Thyroid gland (tissue), 4 donors: ENCODE measurements at regions not wholly inside any gene's neighbourhood (a gene's known extent, or its start where the extent isn't known, plus 50 kb on each side); places are given as distances from the start of the nearest gene placed in this dataset.
"Not testable (repeated sequence)": the region's sequence is repeated elsewhere in the genome, so short reads cannot be mapped to it uniquely, and the experiment has no call there.

Source experiments
- DNase-seq, 2 donors: peaks; one replicate each; pipeline ENCODE4 v3.0.0-alpha.2; 2019
- H3K27ac ChIP-seq, 3 donors: fragments of 200-600 bp; sonication (generic); 1 replicate in 2 of 3; 2 replicates in 1 of 3; pipeline ENCODE4 v1.5.1; 2016 to 2019; ENCODE audit warnings: mild to moderate bottlenecking in 1 of 3, moderate library complexity in 1 of 3
- H3K27me3 ChIP-seq: fragments of 200-600 bp; sonication (generic); one replicate; pipeline ENCODE4 v1.5.1; 2019
- H3K36me3 ChIP-seq, 2 donors: fragments of 200-600 bp; sonication (generic); one replicate each; pipeline ENCODE4 v1.5.1; 2016 to 2019
- H3K4me1 ChIP-seq, 2 donors: fragments of 200-600 bp; sonication (generic); one replicate each; pipeline ENCODE4 v1.5.1; 2017 to 2019
- H3K4me3 ChIP-seq, 3 donors: fragments of 200-600 bp; sonication (generic); replicated peaks in 1 of 3; 1 replicate in 2 of 3; 2 replicates in 1 of 3; pipeline ENCODE4 v1.5.1; 2016; ENCODE audit warnings: mild to moderate bottlenecking in 1 of 3
- H3K9me3 ChIP-seq: fragments of 200-600 bp; sonication (generic); one replicate; pipeline ENCODE4 v1.5.1; 2017
- POLR2A ChIP-seq, 2 donors: fragments of 450-650 bp; IDR thresholded peaks; one replicate each; pipeline ENCODE4 v1.6.1; 2017; ENCODE audit warnings: antibody characterized with exemption in 2 of 2, mild to moderate bottlenecking in 2 of 2, moderate library complexity in 1 of 2
- WGBS, 2 donors: methylation state at CpG; one replicate each; pipeline ENCODE4 v1.1.5; 2017; 5-methylcytosine and 5-hydroxymethylcytosine counted together
- intact Hi-C: fragments of 100-400 bp; cut with DNase I; formaldehyde crosslinking; loops from one replicate; pipeline ENCODE4 v1.15.1; 2023
- TF ChIP-seq, protein P1 (sequence below), 6 experiments: fragments of 200-600 bp in 3 of 6; fragments of 450-650 bp in 3 of 6; sonication (generic) in 3 of 6; IDR thresholded peaks; one replicate each; pipeline ENCODE4 v1.5.1; 2016 to 2019; ENCODE audit warnings: antibody characterized with exemption in 6 of 6, mild to moderate bottlenecking in 2 of 6, inconsistent platforms in 1 of 6, moderate library complexity in 1 of 6

DNA sequence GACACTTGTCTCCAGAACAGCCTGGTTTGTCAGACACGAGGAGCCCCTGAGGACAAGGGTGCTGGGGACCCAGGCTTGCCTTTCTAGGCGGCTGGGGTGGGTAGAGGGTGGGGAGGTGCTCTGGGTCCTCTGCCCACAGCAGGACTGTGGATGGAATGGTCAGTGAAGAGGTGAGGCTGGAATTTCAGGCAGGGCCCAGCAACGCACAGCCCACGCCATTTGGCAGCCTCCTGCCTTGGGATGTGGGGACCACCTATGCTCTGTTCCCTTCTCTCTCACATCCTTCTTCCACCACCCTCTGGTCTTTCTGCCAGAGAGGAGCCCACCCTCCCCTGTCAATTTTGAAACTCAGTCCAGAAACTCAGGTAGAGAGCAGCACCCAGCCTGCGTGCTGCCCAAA is 103.2 kb downstream of the CXCL12 start:
- H3K9me3 ChIP-seq = no peaks in the 10 kb centered on the region
- H3K4me1 ChIP-seq = no peaks in the 10 kb centered on the region
- H3K27ac ChIP-seq = no peak overlapping the region
- TF ChIP-seq POLR2A (IDR thresholded peaks at IDR 0.05) = no peak
- TF ChIP-seq, protein P1, sequence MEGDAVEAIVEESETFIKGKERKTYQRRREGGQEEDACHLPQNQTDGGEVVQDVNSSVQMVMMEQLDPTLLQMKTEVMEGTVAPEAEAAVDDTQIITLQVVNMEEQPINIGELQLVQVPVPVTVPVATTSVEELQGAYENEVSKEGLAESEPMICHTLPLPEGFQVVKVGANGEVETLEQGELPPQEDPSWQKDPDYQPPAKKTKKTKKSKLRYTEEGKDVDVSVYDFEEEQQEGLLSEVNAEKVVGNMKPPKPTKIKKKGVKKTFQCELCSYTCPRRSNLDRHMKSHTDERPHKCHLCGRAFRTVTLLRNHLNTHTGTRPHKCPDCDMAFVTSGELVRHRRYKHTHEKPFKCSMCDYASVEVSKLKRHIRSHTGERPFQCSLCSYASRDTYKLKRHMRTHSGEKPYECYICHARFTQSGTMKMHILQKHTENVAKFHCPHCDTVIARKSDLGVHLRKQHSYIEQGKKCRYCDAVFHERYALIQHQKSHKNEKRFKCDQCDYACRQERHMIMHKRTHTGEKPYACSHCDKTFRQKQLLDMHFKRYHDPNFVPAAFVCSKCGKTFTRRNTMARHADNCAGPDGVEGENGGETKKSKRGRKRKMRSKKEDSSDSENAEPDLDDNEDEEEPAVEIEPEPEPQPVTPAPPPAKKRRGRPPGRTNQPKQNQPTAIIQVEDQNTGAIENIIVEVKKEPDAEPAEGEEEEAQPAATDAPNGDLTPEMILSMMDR (IDR thresholded peaks at IDR 0.05) = no peak
- no peaks in the 10 kb centered on the region for H3K27me3 ChIP-seq
- H3K36me3 ChIP-seq = no peaks in the 10 kb centered on the region
- DNase-seq = no peak
- intact Hi-C loops = no loop called here
- 85 to 88% methylated on average over 3 to 5 of the region's 5 CpGs for WGBS, 2 donors
- no peak overlapping the region for H3K4me3 ChIP-seq

DNA sequence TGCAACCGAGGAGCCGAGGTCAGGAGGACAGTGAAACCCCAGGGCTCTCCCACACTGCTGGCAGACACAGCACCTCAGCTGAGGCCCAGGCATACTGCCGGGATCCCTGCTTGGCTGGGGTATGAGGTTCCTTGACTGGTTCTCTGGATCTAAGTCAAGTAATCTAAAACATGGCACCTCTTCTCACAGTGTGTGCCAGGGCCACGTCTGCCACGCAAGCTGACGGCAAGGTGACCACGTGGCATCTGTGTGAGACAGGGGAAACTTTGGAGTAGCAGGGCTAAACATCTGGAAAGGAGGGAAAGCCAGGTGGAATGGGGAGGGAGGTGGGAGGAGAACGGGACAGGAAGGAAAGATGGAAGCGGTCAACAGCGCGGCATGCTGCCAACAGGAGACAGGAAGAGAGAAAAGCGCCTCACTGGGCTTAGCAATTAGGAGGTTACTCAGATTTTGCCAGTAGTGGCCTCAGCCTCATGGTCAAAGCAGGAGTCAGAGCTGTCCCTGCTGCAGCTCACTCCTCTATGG is 103.7 kb downstream of the CXCL12 start:
- peak in 1 of 2 donors; percentile 13 for DNase-seq
- no peaks in the 10 kb centered on the region for H3K4me1 ChIP-seq
- H3K4me3 ChIP-seq = no peak overlapping the region
- 71 to 83% methylated on average over 12 of the region's 12 CpGs for WGBS, 2 donors
- H3K27ac ChIP-seq = no peak overlapping the region
- no peaks in the 10 kb centered on the region for H3K27me3 ChIP-seq
- no peak for TF ChIP-seq POLR2A (IDR thresholded peaks at IDR 0.05)
- TF ChIP-seq, protein P1 (IDR thresholded peaks at IDR 0.05) = no peak
- H3K36me3 ChIP-seq = no peaks in the 10 kb centered on the region
- no peaks in the 10 kb centered on the region for H3K9me3 ChIP-seq
- intact Hi-C loops = no loop called here

DNA sequence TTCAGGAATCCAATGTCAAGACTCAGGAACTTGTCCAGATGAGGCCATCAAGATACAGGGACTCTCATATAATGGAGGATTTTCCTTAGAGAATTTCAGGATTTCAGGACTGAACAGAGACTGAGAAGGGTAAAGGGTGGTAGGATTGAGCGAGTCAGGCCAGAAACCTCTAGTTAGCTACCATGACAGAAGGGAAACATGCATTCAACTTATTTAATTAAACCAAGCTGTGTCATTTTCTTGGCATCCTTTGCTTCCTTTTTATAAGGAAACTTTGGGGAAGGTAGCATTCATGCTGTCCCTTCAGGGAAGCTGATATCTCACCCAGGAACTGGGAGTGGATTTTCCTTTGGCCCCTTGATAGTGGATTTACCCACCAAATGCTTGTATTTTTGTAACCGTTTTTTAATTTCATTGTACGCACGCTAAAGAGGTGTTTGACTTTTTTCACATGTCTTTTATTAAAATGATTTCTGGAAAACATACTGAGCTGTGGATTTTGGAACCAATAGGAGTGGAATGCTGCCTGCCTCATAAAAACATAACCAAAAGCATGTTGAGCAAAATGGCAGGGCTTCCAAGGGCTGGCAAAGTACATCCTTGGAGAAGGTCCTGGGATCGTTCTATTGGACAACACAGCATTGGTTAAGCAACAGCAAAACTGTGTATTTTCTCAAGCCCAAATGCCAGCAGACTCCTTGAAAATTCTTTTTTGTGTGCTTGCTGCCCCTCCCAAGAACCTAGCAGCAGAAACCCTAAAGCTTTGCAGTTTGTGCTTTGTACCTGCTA is 104.5 kb downstream of the CXCL12 start:
- no peaks in the 10 kb centered on the region for H3K36me3 ChIP-seq
- no peaks in the 10 kb centered on the region for H3K9me3 ChIP-seq
- TF ChIP-seq, protein P1 (IDR thresholded peaks at IDR 0.05) = no peak
- TF ChIP-seq POLR2A (IDR thresholded peaks at IDR 0.05) = no peak
- no peaks in the 10 kb centered on the region for H3K27me3 ChIP-seq
- 76 to 82% methylated on average over 5 of the region's 5 CpGs for WGBS, 2 donors
- H3K4me3 ChIP-seq = no peak overlapping the region
- intact Hi-C loops = no loop called here
- no peak overlapping the region for H3K27ac ChIP-seq
- H3K4me1 ChIP-seq = no peaks in the 10 kb centered on the region
- DNase-seq = no peak

DNA sequence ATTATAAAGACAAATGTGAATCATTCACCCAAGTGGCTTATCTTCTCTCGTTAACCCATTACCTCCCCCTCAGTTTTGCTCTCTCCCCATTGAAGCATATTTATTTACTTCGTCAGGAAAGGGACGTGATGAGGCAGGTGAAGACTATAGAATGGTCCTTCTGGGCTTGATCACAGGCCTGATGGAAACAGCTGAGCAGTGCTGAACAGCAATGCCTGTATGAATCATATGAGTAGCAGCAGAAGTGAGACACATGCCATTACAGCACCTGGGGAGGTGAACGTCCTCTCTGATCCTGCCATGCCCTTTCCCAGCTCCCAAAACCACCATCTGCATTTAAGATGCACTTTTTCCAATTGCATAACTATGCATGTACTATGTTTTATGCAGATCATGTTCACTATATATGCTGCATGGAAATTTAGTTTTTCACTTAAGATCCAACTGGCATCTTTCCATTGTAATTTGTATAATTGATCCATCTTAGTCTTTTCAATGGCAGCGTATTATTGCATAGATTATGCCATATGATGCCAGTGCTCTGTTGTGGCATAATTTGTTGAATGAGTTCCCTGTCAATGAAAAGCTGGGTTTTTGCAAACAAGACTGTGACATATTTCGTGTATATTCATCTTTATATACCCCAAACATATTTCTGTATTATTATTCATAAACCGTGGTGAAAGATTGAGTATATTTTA is 105.3 kb downstream of the CXCL12 start:
- no peak overlapping the region for H3K4me3 ChIP-seq
- intact Hi-C loops = no loop called here
- 91 to 93% methylated on average over 7 of the region's 7 CpGs for WGBS, 2 donors
- no peak overlapping the region for H3K27ac ChIP-seq
- no peaks in the 10 kb centered on the region for H3K27me3 ChIP-seq
- H3K36me3 ChIP-seq = no peaks in the 10 kb centered on the region
- TF ChIP-seq POLR2A (IDR thresholded peaks at IDR 0.05) = no peak
- TF ChIP-seq, protein P1 (IDR thresholded peaks at IDR 0.05) = no peak
- H3K9me3 ChIP-seq = no peaks in the 10 kb centered on the region
- no peaks in the 10 kb centered on the region for H3K4me1 ChIP-seq
- no peak for DNase-seq

DNA sequence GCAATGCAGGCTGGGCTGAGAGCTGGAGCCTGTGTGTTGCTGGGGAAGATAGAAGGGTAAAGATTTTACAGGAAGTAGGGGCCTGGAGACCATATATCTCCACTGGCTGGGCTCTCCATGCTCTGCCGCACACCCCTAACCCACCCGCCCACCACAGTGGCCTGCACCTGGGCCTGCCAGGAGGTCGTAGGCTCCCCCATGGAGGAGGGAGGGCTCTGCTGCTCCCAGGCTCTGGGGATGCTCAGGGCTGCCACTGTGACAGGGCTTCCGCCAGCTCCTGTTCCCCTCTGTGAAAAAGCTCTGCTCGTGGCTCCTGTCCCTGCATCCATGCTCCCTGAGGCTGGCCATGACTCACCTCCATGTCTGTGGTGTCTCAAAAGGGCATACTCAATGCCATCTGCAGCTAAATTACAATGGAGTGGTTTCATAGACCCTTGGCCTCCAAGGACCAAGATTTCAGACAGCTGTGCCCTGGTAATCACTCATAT is 106.0 kb downstream of the CXCL12 start:
- no peaks in the 10 kb centered on the region for H3K9me3 ChIP-seq
- H3K27me3 ChIP-seq = no peaks in the 10 kb centered on the region
- H3K36me3 ChIP-seq = no peaks in the 10 kb centered on the region
- H3K4me1 ChIP-seq = no peaks in the 10 kb centered on the region
- no peak for DNase-seq
- no peak overlapping the region for H3K27ac ChIP-seq
- no peak for TF ChIP-seq POLR2A (IDR thresholded peaks at IDR 0.05)
- TF ChIP-seq, protein P1 (IDR thresholded peaks at IDR 0.05) = no peak
- H3K4me3 ChIP-seq = no peak overlapping the region
- WGBS, 2 donors = 81 to 83% methylated on average over 2 to 5 of the region's 5 CpGs
- intact Hi-C loops = no loop called here

DNA sequence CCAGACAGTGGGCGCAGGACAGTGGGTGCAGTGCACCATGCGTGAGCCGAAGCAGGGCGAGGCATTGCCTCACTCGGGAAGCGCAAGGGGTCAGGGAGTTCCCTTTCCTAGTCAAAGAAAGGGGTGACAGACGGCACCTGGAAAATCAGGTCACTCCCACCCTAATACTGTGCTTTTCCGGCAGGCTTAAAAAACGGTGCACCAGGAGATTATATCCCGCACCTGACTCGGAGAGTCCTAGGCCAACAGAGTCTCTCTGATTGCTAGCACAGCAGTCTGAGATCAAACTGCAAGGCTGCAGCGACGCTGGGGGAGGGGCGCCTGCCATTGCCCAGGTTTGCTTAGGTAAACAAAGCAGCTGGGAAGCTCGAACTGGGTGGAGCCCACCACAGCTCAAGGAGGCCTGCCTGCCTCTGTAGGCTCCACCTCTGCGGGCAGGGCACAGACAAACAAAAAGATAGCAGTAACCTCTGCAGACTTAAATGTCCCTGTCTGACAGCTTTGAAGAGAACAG is 116.4 kb downstream of the CXCL12 start:
- WGBS, 2 donors = 85 to 98% methylated on average over 15 to 16 of the region's 16 CpGs
- DNase-seq = not testable (repeated sequence)

More for the DNA sequence above, 116.4 kb downstream of the CXCL12 start:
- H3K36me3 ChIP-seq, H3K27me3 ChIP-seq, H3K27ac ChIP-seq, H3K4me3 ChIP-seq, intact Hi-C loops, H3K4me1 ChIP-seq, H3K9me3 ChIP-seq: not testable (repeated sequence)
